Stimulated activated memory B cell treated with anti-CD40 and anti-IgM and Interleukin-4, amounts not matched to agents 10 μg/mL and 1 μg/mL and 100 μg/mL, for 72 hours (primary cell): ENCODE measurements at regions not wholly inside any gene's neighbourhood (a gene's known extent, or its start where the extent isn't known, plus 50 kb on each side); places are given as distances from the start of the nearest gene placed in this dataset.
"Not testable (repeated sequence)": the region's sequence is repeated elsewhere in the genome, so short reads cannot be mapped to it uniquely, and the experiment has no call there.

ENCODE experiments used
- ATAC-seq: fragments of 150-1000 bp; cut with Tn5 transposase; 2 replicates; pipeline ENCODE4 v1.10.0; 2021
- H3K27ac Mint-ChIP-seq: one replicate; pipeline ENCODE4 v1.8.0; 2022; ENCODE audit warnings: mild to moderate bottlenecking, mixed read lengths
- H3K27me3 Mint-ChIP-seq: one replicate; pipeline ENCODE4 v1.8.0; 2022; ENCODE audit warnings: mixed read lengths
- H3K36me3 Mint-ChIP-seq: one replicate; pipeline ENCODE4 v1.8.0; 2022; ENCODE audit warnings: mixed read lengths
- H3K4me1 Mint-ChIP-seq: one replicate; pipeline ENCODE4 v1.8.0; 2022; ENCODE audit warnings: mixed read lengths
- H3K4me3 Mint-ChIP-seq: one replicate; pipeline ENCODE4 v1.8.0; 2022; ENCODE audit warnings: mild to moderate bottlenecking, moderate library complexity, mixed read lengths
- H3K9me3 Mint-ChIP-seq: one replicate; pipeline ENCODE4 v1.8.0; 2022; ENCODE audit warnings: mixed read lengths

DNA sequence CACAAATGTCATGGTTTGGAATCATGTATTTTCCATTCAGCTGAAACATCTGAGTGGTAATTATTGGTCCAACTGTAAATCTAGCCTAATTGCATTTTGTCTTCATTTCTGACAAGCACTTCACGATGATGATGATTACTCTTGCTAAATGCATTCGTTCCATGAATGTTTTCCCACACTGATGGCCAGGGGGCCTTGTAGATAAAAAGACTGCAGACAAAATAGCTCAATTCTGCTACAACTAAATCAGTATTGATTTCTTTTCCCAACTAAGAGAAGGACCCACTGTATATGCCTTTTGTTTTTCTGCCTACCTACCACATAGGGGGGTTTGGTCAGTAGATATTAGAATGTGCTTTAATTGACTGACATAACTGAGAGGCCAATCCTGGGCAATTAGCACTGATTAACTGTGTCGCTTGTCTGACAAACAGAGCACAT, 1351.3 kb upstream of the NUDT12 start:
- ATAC-seq: no peak
- Mint-ChIP-seq H3K4me3 (no peak overlapping the region), H3K9me3 (peaks cover 2% of the 10 kb centered on the region), H3K27ac (no peak overlapping the region), H3K36me3 (no peaks in the 10 kb centered on the region), H3K4me1 (no peaks in the 10 kb centered on the region), H3K27me3 (no peaks in the 10 kb centered on the region)

DNA sequence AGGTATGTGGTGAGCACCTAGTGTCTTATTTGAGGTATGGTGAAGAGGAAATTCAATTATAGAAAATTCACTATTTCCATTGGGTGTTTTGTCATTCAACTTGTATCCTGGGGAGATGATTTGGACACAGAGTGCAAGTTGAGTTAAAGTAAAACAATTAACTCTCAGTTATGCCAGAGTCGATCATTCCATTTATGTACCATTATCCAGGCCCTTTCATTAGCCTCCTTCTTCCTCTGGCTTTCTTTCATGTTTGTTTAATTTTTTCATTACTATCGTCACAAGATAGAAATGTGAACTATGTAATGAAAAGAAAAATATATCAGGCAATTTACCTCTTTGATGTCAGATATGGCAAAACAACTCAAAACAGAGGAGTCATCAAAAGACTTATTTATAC, 1347.2 kb upstream of the NUDT12 start:
- Mint-ChIP-seq H3K9me3 (no peaks in the 10 kb centered on the region), H3K27ac (no peak overlapping the region), H3K4me1 (no peaks in the 10 kb centered on the region), H3K36me3 (no peaks in the 10 kb centered on the region), H3K4me3 (no peak overlapping the region), H3K27me3 (no peaks in the 10 kb centered on the region)
- ATAC-seq: no peak

DNA sequence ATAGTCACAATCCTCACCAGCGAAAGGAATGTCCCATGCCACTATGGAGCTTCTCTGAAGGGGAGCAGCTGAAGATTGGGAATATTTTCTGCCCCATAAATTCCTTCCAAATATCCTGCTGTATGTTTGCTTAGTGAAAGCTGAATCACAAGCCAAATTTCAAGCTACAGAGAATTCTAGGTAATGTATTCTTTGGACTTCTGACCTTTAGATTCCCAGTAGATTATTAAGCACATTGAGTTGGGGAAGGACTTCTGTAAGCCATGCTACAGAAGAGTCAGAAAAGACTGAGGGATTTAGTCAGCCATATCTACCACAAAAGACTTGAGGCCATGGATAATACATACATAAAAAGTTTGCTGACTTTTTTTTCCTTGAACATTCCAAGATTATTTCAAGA, 1342.0 kb upstream of the NUDT12 start:
- no peak overlapping the region for H3K27ac Mint-ChIP-seq
- no peak for ATAC-seq

DNA sequence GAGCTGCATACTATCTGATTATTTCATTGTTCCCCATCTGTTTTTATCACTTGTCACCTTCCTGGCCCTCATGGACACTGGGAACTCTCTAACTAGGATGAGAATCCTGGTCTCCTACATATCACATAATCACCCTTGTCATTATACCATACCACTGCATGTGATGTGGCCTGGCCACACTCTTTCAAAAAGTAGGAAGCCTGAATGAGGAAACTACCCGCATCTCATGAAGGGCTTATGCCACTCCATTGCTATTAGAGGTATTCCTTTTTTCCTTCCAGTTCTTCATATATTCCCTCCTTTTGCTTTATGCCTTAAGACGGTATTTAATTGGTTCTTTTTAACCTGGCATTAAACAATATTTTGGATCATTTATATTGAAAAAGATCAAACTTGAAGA, 1341.4 kb upstream of the NUDT12 start:
- no peaks in the 10 kb centered on the region for H3K36me3 Mint-ChIP-seq
- no peak for ATAC-seq
- no peaks in the 10 kb centered on the region for H3K27me3 Mint-ChIP-seq
- H3K27ac Mint-ChIP-seq: no peak overlapping the region
- H3K4me3 Mint-ChIP-seq: no peak overlapping the region
- H3K4me1 Mint-ChIP-seq: no peaks in the 10 kb centered on the region
- H3K9me3 Mint-ChIP-seq: no peaks in the 10 kb centered on the region

More for the DNA sequence above, 1342.0 kb upstream of the NUDT12 start:
- no peaks in the 10 kb centered on the region for H3K27me3 Mint-ChIP-seq
- H3K4me1 Mint-ChIP-seq: no peaks in the 10 kb centered on the region
- H3K9me3 Mint-ChIP-seq: no peaks in the 10 kb centered on the region
- no peak overlapping the region for H3K4me3 Mint-ChIP-seq
- no peaks in the 10 kb centered on the region for H3K36me3 Mint-ChIP-seq

DNA sequence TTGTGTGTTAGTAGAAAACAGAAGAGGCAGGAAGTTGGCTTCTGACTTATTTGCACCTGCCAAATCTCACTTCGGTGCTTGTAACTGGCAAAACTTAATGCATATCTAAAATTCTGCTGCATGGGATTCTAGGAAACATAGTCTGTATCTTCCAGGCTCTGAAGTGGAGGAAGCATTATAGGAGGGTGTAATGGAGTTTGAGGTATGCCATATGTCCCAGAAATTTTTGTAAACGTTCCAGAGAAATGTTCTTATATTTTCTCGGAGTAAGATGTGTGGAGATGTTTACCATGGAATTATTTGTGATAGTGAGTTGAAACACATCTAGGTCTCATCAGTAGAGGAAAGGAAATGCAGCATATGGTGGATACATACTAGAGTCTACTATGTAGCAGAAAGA, 1329.0 kb upstream of the NUDT12 start:
- no peak overlapping the region for H3K27ac Mint-ChIP-seq
- H3K4me3 Mint-ChIP-seq: no peak overlapping the region
- no peaks in the 10 kb centered on the region for H3K36me3 Mint-ChIP-seq
- H3K9me3 Mint-ChIP-seq: peaks cover 6% of the 10 kb centered on the region
- no peak for ATAC-seq
- no peaks in the 10 kb centered on the region for H3K4me1 Mint-ChIP-seq
- no peaks in the 10 kb centered on the region for H3K27me3 Mint-ChIP-seq

DNA sequence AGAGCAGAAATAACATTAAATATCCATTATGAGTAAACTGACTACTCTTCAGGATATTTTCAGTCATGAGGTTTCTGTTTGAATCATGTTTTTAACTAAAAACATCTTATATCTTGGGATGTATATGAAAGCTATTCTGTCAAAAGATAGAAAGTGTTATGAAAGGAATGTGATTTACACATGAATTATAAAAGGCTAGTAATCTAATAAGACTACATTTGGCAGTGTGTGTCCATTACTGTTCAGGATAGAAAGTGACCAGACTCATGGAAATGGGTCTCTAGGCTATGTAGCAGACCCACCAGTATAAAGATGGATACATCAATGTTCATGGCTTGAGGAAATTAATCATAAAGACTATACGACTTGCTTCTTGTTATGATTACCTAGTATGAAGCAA, 1328.2 kb upstream of the NUDT12 start:
- ATAC-seq: no peak
- peaks cover 6% of the 10 kb centered on the region for H3K9me3 Mint-ChIP-seq
- no peaks in the 10 kb centered on the region for H3K4me1 Mint-ChIP-seq
- H3K36me3 Mint-ChIP-seq: no peaks in the 10 kb centered on the region
- no peak overlapping the region for H3K4me3 Mint-ChIP-seq
- H3K27ac Mint-ChIP-seq: no peak overlapping the region
- no peaks in the 10 kb centered on the region for H3K27me3 Mint-ChIP-seq

DNA sequence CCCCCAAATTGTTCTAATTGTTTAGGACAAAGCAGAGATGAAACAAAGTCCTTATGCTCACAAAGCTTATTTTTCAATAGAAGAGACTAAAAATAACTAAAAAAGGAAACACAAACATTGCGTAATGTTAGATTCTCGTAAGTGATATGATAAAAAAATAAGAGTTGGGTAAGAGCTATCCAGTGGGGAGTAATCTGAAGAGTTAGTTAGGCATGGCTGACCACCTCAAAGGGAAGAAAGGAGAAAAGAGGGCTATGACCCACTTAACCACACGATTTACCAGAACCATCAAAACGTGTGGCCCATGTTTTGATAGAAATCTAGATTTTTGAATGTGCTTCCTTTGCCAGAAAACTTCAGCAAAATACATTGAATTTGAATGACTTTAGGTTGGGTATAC, 1296.8 kb upstream of the NUDT12 start:
- no peak overlapping the region for H3K4me3 Mint-ChIP-seq
- no peaks in the 10 kb centered on the region for H3K4me1 Mint-ChIP-seq
- H3K27ac Mint-ChIP-seq: no peak overlapping the region
- H3K36me3 Mint-ChIP-seq: no peaks in the 10 kb centered on the region
- ATAC-seq: no peak
- no peaks in the 10 kb centered on the region for H3K27me3 Mint-ChIP-seq
- H3K9me3 Mint-ChIP-seq: no peaks in the 10 kb centered on the region

DNA sequence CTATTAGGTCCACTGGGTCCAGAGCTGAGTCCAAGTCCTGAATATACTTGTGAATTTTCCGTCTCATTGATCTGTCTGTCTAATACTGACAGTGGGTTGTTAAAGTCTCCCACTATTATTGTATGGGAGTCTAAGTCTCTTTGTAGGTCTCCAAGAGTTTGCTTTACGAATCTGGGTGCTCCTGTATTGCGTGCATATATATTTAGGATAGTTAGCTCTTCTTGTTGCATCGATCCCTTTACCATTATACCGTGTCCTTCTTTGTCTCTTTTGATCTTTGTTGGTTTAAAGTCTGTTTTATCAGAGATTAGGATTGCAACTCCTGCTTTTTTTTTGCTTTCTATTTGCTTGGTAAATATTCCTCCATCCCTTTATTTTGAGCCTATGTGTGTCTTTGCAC, 1289.5 kb upstream of the NUDT12 start:
- not testable (repeated sequence) for H3K4me1 Mint-ChIP-seq, H3K36me3 Mint-ChIP-seq, H3K27me3 Mint-ChIP-seq, H3K27ac Mint-ChIP-seq, H3K9me3 Mint-ChIP-seq, H3K4me3 Mint-ChIP-seq, ATAC-seq

DNA sequence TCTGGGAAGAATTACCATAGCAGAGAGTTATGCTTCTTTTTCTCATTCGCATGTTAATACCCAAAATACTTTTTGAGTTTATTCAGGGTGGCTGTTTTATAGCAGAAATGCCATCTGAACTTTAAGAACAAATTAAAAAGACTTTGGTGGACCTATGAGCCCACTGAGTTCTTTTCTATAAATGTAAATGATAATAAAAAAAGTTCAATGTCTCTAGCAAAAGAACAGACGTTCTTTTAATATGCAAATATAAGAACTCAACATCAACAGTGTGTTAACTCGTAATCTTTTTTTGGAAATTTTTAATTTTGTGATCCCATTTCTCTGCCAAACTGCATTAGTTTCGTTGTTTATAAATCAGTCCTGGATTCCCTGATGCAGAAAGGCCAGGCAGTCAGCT, 1283.0 kb upstream of the NUDT12 start:
- Mint-ChIP-seq H3K27me3 (no peaks in the 10 kb centered on the region), H3K4me1 (no peaks in the 10 kb centered on the region), H3K9me3 (peaks cover 6% of the 10 kb centered on the region)

DNA sequence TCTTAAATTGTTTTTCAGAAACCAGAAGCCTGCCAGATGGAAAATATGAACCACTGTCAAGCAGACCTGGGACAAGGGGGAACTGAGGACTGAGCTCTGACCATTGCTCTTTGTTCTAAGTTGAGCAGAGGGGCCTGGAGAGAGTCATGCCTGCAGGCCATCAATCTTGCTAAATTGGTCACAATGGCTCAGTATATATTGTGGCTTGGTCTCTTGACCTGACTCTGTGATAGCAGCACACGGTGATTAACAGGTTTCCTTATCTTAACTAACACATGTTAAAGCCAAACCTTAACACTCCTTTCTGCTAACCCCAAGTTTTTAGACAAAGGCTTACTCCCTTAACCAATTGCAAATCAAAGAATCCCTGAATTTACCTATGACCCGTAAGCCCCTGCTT, 1281.2 kb upstream of the NUDT12 start:
- H3K4me3 Mint-ChIP-seq: no peak overlapping the region
- no peaks in the 10 kb centered on the region for H3K36me3 Mint-ChIP-seq
- H3K27ac Mint-ChIP-seq: no peak overlapping the region
- H3K27me3 Mint-ChIP-seq: no peaks in the 10 kb centered on the region
- H3K9me3 Mint-ChIP-seq: peaks cover 2% of the 10 kb centered on the region
- no peak for ATAC-seq
- no peaks in the 10 kb centered on the region for H3K4me1 Mint-ChIP-seq

More for the DNA sequence above, 1283.0 kb upstream of the NUDT12 start:
- Mint-ChIP-seq H3K27ac (no peak overlapping the region), H3K4me3 (no peak overlapping the region), H3K36me3 (no peaks in the 10 kb centered on the region)
- ATAC-seq: no peak

DNA sequence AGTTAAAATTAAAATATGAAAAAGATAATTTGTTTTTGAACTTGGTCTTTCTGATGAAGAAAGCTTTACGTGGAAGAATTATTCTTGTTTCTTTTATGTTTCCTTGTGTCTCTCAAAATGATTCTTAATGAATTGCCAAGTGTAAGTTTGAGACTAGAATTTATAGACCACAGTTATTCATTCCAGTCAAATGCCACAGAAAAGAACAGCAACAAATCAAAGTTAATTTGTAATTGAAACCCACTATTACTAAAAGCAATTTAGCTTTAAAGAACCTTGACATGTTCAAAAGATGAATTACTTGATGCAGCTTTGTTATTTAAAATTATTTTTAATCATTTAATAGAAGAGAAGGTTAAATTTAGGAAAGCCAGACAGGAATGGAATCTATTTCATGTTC, 1277.7 kb upstream of the NUDT12 start:
- no peak overlapping the region for H3K27ac Mint-ChIP-seq
- H3K9me3 Mint-ChIP-seq: no peaks in the 10 kb centered on the region
- H3K36me3 Mint-ChIP-seq: no peaks in the 10 kb centered on the region
- H3K27me3 Mint-ChIP-seq: no peaks in the 10 kb centered on the region
- H3K4me1 Mint-ChIP-seq: no peaks in the 10 kb centered on the region
- no peak for ATAC-seq
- H3K4me3 Mint-ChIP-seq: no peak overlapping the region

DNA sequence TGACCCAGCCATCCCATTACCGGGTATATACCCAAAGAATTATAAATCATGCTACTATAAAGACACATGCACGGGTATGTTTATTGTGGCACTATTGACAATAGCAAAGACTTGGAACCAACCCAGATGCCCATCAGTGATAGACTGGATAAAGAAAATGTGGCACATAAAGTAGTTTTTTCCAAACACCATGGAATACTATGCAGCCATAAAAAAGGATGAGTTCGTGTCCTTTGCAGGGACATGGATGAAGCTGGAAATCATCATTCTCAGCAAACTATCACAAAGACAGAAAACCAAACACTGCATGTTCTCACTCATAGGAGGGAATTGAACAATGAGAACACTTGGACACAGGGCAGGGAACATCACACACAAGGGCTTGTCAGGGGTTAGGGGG, 1268.9 kb upstream of the NUDT12 start:
- H3K9me3 Mint-ChIP-seq, H3K4me1 Mint-ChIP-seq, H3K27me3 Mint-ChIP-seq, H3K4me3 Mint-ChIP-seq, H3K27ac Mint-ChIP-seq, H3K36me3 Mint-ChIP-seq, ATAC-seq: not testable (repeated sequence)

DNA sequence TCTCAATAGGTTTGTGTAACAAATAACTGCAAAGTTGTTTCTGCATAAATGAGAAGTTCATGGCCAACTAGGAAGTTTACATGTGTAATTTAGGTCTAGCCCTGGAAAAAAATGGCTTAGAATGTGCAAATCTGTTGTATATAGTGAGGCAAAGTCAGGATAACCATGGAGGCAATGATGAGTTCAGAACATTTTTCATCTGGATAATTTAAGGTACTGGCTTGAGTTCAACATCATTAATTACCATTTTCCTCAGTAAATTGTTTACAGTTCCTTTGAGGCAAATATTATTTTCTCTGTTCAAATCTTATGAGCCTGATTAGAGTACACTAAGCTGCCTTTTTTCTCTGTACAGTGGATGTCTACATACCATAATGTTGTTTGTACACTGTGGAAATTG, 1259.0 kb upstream of the NUDT12 start:
- Mint-ChIP-seq H3K4me1 (no peaks in the 10 kb centered on the region), H3K36me3 (no peaks in the 10 kb centered on the region), H3K27me3 (no peaks in the 10 kb centered on the region), H3K27ac (no peak overlapping the region), H3K9me3 (peaks cover 3% of the 10 kb centered on the region), H3K4me3 (no peak overlapping the region)
- no peak for ATAC-seq

DNA sequence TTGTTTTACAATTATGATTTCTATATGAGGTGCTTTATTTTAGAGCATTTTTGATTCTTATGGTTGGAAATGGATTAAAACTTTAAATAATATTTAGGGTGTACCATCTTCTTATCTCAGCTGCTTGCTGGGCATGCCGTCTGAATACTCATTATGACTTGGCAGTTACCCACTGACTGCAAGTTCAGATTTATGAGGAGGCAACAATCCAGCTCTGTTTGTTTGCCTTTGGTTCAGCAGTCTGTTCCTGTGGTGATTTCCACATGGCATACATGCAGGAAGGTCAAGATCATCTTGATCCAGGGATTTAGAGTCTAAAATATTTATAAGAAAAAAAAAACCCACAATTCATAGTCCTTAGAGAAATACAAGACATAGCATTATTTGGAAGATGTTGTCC, 1254.5 kb upstream of the NUDT12 start:
- Mint-ChIP-seq H3K27ac (no peak overlapping the region), H3K4me3 (no peak overlapping the region), H3K27me3 (no peaks in the 10 kb centered on the region), H3K4me1 (no peaks in the 10 kb centered on the region), H3K9me3 (no peaks in the 10 kb centered on the region), H3K36me3 (no peaks in the 10 kb centered on the region)
- ATAC-seq: no peak

DNA sequence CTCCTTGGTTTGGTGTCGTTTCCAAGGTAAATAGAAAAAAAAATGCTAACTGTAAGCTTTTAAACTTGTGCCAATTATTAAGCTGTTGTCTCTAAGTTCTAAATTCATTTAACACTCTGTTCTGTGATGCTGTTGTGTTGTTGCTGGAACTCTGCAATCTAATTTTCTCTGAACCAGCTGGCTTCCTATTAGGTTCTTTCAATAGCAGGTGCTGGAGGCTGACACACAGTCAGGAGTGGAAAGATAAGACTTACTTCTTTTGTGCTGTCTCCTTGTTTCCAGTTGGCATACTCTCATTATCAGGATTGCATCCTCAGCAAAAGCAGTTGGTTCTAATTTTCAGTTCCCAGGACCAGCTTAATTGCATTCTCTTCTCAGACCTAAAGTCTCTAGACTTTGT, 1252.6 kb upstream of the NUDT12 start:
- Mint-ChIP-seq H3K27me3 (no peaks in the 10 kb centered on the region), H3K36me3 (no peaks in the 10 kb centered on the region), H3K4me3 (no peak overlapping the region), H3K9me3 (peaks cover 2% of the 10 kb centered on the region), H3K27ac (no peak overlapping the region), H3K4me1 (no peaks in the 10 kb centered on the region)
- no peak for ATAC-seq

DNA sequence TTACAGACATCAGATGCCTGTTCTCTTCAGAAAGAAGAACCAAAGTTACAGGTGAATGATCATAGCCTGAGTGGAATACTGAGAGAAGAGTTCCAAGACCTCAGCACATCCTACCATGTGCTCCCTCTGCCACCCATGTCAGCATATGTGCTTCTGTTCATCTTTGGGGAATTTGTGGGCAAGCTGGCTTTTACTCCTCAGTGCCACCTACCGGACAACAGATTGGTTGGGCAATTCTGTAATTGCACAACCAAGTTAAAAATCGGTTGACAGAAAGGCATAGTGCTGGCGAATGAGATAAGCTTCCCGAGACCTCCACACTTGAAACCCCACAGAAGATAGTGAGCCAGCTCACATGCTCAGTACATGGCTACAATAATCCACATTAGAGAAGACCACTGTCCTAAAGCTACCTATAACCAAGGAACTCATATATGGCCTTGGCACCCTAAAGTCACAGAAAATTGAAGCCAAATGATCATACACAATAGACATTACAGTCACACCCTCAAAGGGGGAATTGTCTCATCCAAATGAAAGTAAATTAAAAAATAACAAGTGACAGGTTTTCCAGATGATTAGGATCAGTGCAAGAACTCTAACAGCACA, 1238.0 kb upstream of the NUDT12 start:
- no peaks in the 10 kb centered on the region for H3K27me3 Mint-ChIP-seq
- H3K4me1 Mint-ChIP-seq: no peaks in the 10 kb centered on the region
- no peaks in the 10 kb centered on the region for H3K36me3 Mint-ChIP-seq
- no peak overlapping the region for H3K4me3 Mint-ChIP-seq
- H3K27ac Mint-ChIP-seq: no peak overlapping the region
- ATAC-seq: no peak
- peaks cover 7% of the 10 kb centered on the region for H3K9me3 Mint-ChIP-seq

DNA sequence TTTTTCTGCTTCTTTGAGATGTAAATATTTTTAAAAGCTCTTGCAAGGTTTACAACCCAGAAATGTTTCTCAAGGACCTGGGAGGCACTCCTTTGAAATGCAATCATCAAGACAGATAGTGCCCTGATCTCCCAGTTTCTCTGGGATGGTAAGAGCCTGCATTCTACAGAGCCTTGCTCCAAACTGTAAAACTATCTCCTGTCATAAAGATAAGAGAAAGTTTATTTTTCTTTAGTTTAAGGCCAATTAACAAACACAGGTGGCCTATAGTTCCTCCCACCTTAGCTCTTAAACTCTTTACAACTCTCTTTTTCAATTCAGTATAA, 1231.1 kb upstream of the NUDT12 start:
- no peaks in the 10 kb centered on the region for H3K4me1 Mint-ChIP-seq
- no peak overlapping the region for H3K4me3 Mint-ChIP-seq
- no peaks in the 10 kb centered on the region for H3K9me3 Mint-ChIP-seq
- no peak for ATAC-seq
- H3K36me3 Mint-ChIP-seq: no peaks in the 10 kb centered on the region
- no peaks in the 10 kb centered on the region for H3K27me3 Mint-ChIP-seq
- H3K27ac Mint-ChIP-seq: no peak overlapping the region
